Left lobe of liver (tissue), 2 donors: ENCODE measurements at regions not wholly inside any gene's neighbourhood (a gene's known extent, or its start where the extent isn't known, plus 50 kb on each side); places are given as distances from the start of the nearest gene placed in this dataset.

Experiments
- ATAC-seq: fragments of 200-7000 bp; cut with Tn5 transposase; one replicate; pipeline ENCODE4 v1.9.1; 2020; ENCODE audit warnings: mild to moderate bottlenecking, moderate library complexity
- DNase-seq: peaks from one replicate; pipeline ENCODE4 v3.0.0-alpha.2; 2020; ENCODE audit warnings: low spot score
- donor health status: DM: no; HTN: no; CAD: no; lungs with moderate emphysema.
- donor health status: DM: no; HTN: yes; CAD: no.

DNA sequence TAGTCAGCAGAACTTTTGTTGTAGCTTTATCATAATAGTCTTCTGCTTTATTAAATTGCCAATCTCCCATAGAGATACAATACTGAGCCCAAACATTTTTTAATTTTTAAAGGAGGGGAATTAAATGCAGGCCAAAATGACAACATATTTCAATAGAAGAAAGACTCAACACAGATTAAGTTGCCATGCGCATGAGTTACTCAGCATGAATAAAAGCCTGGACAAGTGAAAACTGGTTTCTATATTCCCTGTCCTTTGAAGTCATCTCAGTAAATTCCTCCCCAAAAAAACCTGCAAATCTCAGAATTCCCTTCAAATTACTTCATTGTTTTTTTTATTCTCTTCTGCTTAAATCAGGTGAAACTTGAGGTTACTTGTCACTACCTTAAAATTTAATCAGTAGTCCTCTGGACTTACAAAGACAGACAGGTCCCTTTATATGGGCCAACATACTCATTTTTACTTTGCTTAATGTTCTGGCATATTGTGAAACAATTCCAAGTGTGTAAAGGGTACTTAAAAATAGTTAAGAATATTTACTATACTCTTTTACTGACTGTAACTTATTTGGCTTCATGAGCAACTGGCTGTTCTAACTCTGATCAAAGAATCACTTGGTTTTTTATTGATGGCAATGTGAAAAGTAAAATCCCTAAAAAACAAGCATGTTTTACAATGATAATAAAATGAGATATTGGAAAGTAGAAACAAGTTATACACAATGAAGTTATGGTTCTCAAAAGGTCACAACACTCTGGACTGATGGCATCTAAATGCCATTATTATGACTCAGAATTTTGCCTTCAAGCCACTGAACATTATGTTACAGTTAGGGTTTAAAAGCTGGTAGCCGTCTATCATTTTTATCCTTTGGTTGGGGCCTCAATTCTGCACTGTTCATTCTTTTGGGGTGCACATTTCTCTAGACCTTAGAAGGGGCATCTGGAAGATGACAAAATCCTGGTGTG is 49.9 kb upstream of the COL21A1 start:
- no peak for DNase-seq
- ATAC-seq: no peak
